ENCODE measurements at regions not wholly inside any gene's neighbourhood (a gene's known extent, or its start where the extent isn't known, plus 50 kb on each side); places are given as distances from the start of the nearest gene placed in this dataset.

- no peak overlapping the region for H4K8ac ChIP-seq (ENCODE audit: low read depth, low read length)
- no peak overlapping the region for H2BK12ac ChIP-seq (ENCODE audit: low read length)
- H3K79me1 ChIP-seq (ENCODE audit: low read length), result no peaks in the 10 kb centered on the region
- H4K91ac ChIP-seq (ENCODE audit: low read depth, low read length), result no peak overlapping the region
- no peak overlapping the region for H4K12ac ChIP-seq (ENCODE audit: low read depth, low read length)
- H3K4me2 ChIP-seq (ENCODE audit: low read length), result no peak overlapping the region
- H2AK5ac ChIP-seq (ENCODE audit: low read length), result no peak overlapping the region
- no peak for DNase-seq
- no peak overlapping the region for H3K27ac ChIP-seq (ENCODE audit: low read depth, low read length)
- H3K27me3 ChIP-seq (ENCODE audit: insufficient read depth, low read length), result no peaks in the 10 kb centered on the region
- H3K79me2 ChIP-seq (ENCODE audit: control insufficient read depth, insufficient read depth, low read length, poor library complexity), result no peaks in the 10 kb centered on the region
- H3K4ac ChIP-seq (ENCODE audit: low read depth, low read length), result no peak overlapping the region
- no peak overlapping the region for H2BK5ac ChIP-seq (ENCODE audit: low read depth, low read length, poor library complexity)
- H2BK120ac ChIP-seq (ENCODE audit: insufficient read depth, low read length, poor library complexity), result no peak overlapping the region
- no peak overlapping the region for H3K18ac ChIP-seq (ENCODE audit: low read length)
- H3K9ac ChIP-seq (ENCODE audit: low read length), result no peak overlapping the region
- no peak overlapping the region for H3K4me3 ChIP-seq (ENCODE audit: low read depth, low read length)
- no peaks in the 10 kb centered on the region for H3K36me3 ChIP-seq (ENCODE audit: control insufficient read depth in 1 of 2, insufficient read depth in 2 of 2, low read length in 2 of 2)
- no peak overlapping the region for H3K23ac ChIP-seq (ENCODE audit: low read length)
- no peaks in the 10 kb centered on the region for H3K9me3 ChIP-seq (ENCODE audit: insufficient read depth, low read depth, low read length)
- no peaks in the 10 kb centered on the region for H3K4me1 ChIP-seq (ENCODE audit: control insufficient read depth in 1 of 2, insufficient read depth in 2 of 2, low read length in 2 of 2)
- WGBS (ENCODE audit: extremely low coverage, insufficient coverage, insufficient read length), result no CpG with 5 or more reads among the region's 5 CpGs
- H3K14ac ChIP-seq (ENCODE audit: low read length), result no peak overlapping the region
- no peak overlapping the region for H2AFZ ChIP-seq (ENCODE audit: insufficient read depth, low read length, poor library complexity)
These were observed 880.4 kb upstream of the AGA start for GRCh38 chr4:178322524-178323183.

GRCh38 chr4:178329226-178329872 lies 887.1 kb upstream of the AGA start:
- no peak overlapping the region for H2AFZ ChIP-seq (ENCODE audit: insufficient read depth, low read length, poor library complexity)
- no peak overlapping the region for H4K12ac ChIP-seq (ENCODE audit: low read depth, low read length)
- H3K36me3 ChIP-seq (ENCODE audit: control insufficient read depth in 1 of 2, insufficient read depth in 2 of 2, low read length in 2 of 2), result no peaks in the 10 kb centered on the region
- no peak overlapping the region for H3K18ac ChIP-seq (ENCODE audit: low read length)
- no peak overlapping the region for H3K4me2 ChIP-seq (ENCODE audit: low read length)
- H2BK120ac ChIP-seq (ENCODE audit: insufficient read depth, low read length, poor library complexity), result no peak overlapping the region
- no peak overlapping the region for H4K91ac ChIP-seq (ENCODE audit: low read depth, low read length)
- H3K14ac ChIP-seq (ENCODE audit: low read length), result no peak overlapping the region
- H3K4me1 ChIP-seq (ENCODE audit: control insufficient read depth in 1 of 2, insufficient read depth in 2 of 2, low read length in 2 of 2), result no peaks in the 10 kb centered on the region
- no peak overlapping the region for H2BK5ac ChIP-seq (ENCODE audit: low read depth, low read length, poor library complexity)
- no peak overlapping the region for H3K4ac ChIP-seq (ENCODE audit: low read depth, low read length)
- H2AK5ac ChIP-seq (ENCODE audit: low read length), result no peak overlapping the region
- no peaks in the 10 kb centered on the region for H3K27me3 ChIP-seq (ENCODE audit: insufficient read depth, low read length)
- no peaks in the 10 kb centered on the region for H3K9me3 ChIP-seq (ENCODE audit: insufficient read depth, low read depth, low read length)
- H3K23ac ChIP-seq (ENCODE audit: low read length), result no peak overlapping the region
- H3K79me2 ChIP-seq (ENCODE audit: control insufficient read depth, insufficient read depth, low read length, poor library complexity), result no peaks in the 10 kb centered on the region
- H3K4me3 ChIP-seq (ENCODE audit: low read depth, low read length), result no peak overlapping the region
- no peak overlapping the region for H2BK12ac ChIP-seq (ENCODE audit: low read length)
- DNase-seq, result no peak
- no CpG with 5 or more reads among the region's 3 CpGs for WGBS (ENCODE audit: extremely low coverage, insufficient coverage, insufficient read length)
- H3K79me1 ChIP-seq (ENCODE audit: low read length), result no peaks in the 10 kb centered on the region
- no peak overlapping the region for H3K27ac ChIP-seq (ENCODE audit: low read depth, low read length)
- H3K9ac ChIP-seq (ENCODE audit: low read length), result no peak overlapping the region
- no peak overlapping the region for H4K8ac ChIP-seq (ENCODE audit: low read depth, low read length)

GRCh38 chr4:178333355-178333754 lies 891.1 kb upstream of the AGA start:
- no peak overlapping the region for H3K18ac ChIP-seq (ENCODE audit: low read length)
- no peak overlapping the region for H3K4ac ChIP-seq (ENCODE audit: low read depth, low read length)
- no peak overlapping the region for H2AK5ac ChIP-seq (ENCODE audit: low read length)
- no peak for DNase-seq
- no peak overlapping the region for H3K4me3 ChIP-seq (ENCODE audit: low read depth, low read length)
- H2BK5ac ChIP-seq (ENCODE audit: low read depth, low read length, poor library complexity), result no peak overlapping the region
- H4K12ac ChIP-seq (ENCODE audit: low read depth, low read length), result no peak overlapping the region
- no peak overlapping the region for H3K4me2 ChIP-seq (ENCODE audit: low read length)
- H3K79me2 ChIP-seq (ENCODE audit: control insufficient read depth, insufficient read depth, low read length, poor library complexity), result no peaks in the 10 kb centered on the region
- H2BK12ac ChIP-seq (ENCODE audit: low read length), result no peak overlapping the region
- no peak overlapping the region for H4K8ac ChIP-seq (ENCODE audit: low read depth, low read length)
- no peak overlapping the region for H3K27ac ChIP-seq (ENCODE audit: low read depth, low read length)
- no peaks in the 10 kb centered on the region for H3K79me1 ChIP-seq (ENCODE audit: low read length)
- H2AFZ ChIP-seq (ENCODE audit: insufficient read depth, low read length, poor library complexity), result no peak overlapping the region
- no peak overlapping the region for H3K9ac ChIP-seq (ENCODE audit: low read length)
- no peak overlapping the region for H3K14ac ChIP-seq (ENCODE audit: low read length)
- no peak overlapping the region for H3K23ac ChIP-seq (ENCODE audit: low read length)
- no peaks in the 10 kb centered on the region for H3K27me3 ChIP-seq (ENCODE audit: insufficient read depth, low read length)
- H3K36me3 ChIP-seq (ENCODE audit: control insufficient read depth in 1 of 2, insufficient read depth in 2 of 2, low read length in 2 of 2), result no peaks in the 10 kb centered on the region
- H2BK120ac ChIP-seq (ENCODE audit: insufficient read depth, low read length, poor library complexity), result no peak overlapping the region
- WGBS (ENCODE audit: extremely low coverage, insufficient coverage, insufficient read length), result no CpG with 5 or more reads among the region's 4 CpGs
- no peaks in the 10 kb centered on the region for H3K9me3 ChIP-seq (ENCODE audit: insufficient read depth, low read depth, low read length)
- H3K4me1 ChIP-seq (ENCODE audit: control insufficient read depth in 1 of 2, insufficient read depth in 2 of 2, low read length in 2 of 2), result no peaks in the 10 kb centered on the region
- H4K91ac ChIP-seq (ENCODE audit: low read depth, low read length), result no peak overlapping the region

GRCh38 chr4:178339769-178340168 lies 897.5 kb upstream of the AGA start:
- Histone ChIP-seq H2BK120ac (ENCODE audit: insufficient read depth, low read length, poor library complexity) (no peak overlapping the region), H2AFZ (ENCODE audit: insufficient read depth, low read length, poor library complexity) (no peak overlapping the region), H3K4me3 (ENCODE audit: low read depth, low read length) (no peak overlapping the region), H3K4ac (ENCODE audit: low read depth, low read length) (no peak overlapping the region), H3K27me3 (ENCODE audit: insufficient read depth, low read length) (no peaks in the 10 kb centered on the region), H4K91ac (ENCODE audit: low read depth, low read length) (no peak overlapping the region), H3K9me3 (ENCODE audit: insufficient read depth, low read depth, low read length) (no peaks in the 10 kb centered on the region), H2BK5ac (ENCODE audit: low read depth, low read length, poor library complexity) (no peak overlapping the region), H3K79me2 (ENCODE audit: control insufficient read depth, insufficient read depth, low read length, poor library complexity) (no peaks in the 10 kb centered on the region), H3K4me2 (ENCODE audit: low read length) (no peak overlapping the region), H3K23ac (ENCODE audit: low read length) (no peak overlapping the region), H2BK12ac (ENCODE audit: low read length) (no peak overlapping the region), H3K36me3 (ENCODE audit: control insufficient read depth in 1 of 2, insufficient read depth in 2 of 2, low read length in 2 of 2) (no peaks in the 10 kb centered on the region), H3K14ac (ENCODE audit: low read length) (no peak overlapping the region), H3K18ac (ENCODE audit: low read length) (no peak overlapping the region), H3K27ac (ENCODE audit: low read depth, low read length) (no peak overlapping the region), H2AK5ac (ENCODE audit: low read length) (no peak overlapping the region), H4K8ac (ENCODE audit: low read depth, low read length) (no peak overlapping the region), H3K9ac (ENCODE audit: low read length) (no peak overlapping the region), H4K12ac (ENCODE audit: low read depth, low read length) (no peak overlapping the region), H3K4me1 (ENCODE audit: control insufficient read depth in 1 of 2, insufficient read depth in 2 of 2, low read length in 2 of 2) (no peaks in the 10 kb centered on the region), H3K79me1 (ENCODE audit: low read length) (no peaks in the 10 kb centered on the region)
- DNase-seq, result no peak
